Right lobe of liver (tissue), 4 donors: ENCODE measurements at regions not wholly inside any gene's neighbourhood (a gene's known extent, or its start where the extent isn't known, plus 50 kb on each side); places are given as distances from the start of the nearest gene placed in this dataset.

Experiments
- CTCF ChIP-seq, 4 donors: fragments of 200-600 bp in 3 of 4; fragments of 450-650 bp in 1 of 4; IDR thresholded peaks; one replicate each; pipeline versions ENCODE4 v1.5.1 to v1.8.0; 2016 to 2022; ENCODE audit warnings: antibody characterized with exemption in 4 of 4, mild to moderate bottlenecking in 2 of 4
- POLR2A ChIP-seq: fragments of 450-650 bp; IDR thresholded peaks from one replicate; pipeline ENCODE4 v1.6.1; 2017; ENCODE audit warnings: antibody characterized with exemption, mild to moderate bottlenecking
- donor health status: DM: no; HTN: no; CAD: no.
- donor health status: DM: no; HTN: no; CAD: no.
- donor health status: DM: no; HTN: yes; CAD: no.

- TF ChIP-seq CTCF (IDR thresholded peaks at IDR 0.05) (no peak), POLR2A (no peak)
These were observed 94.5 kb upstream of the BAIAP2L1 start for GRCh38 chr7:98495200-98495955.
